ENCODE measurements at regions not wholly inside any gene's neighbourhood (a gene's known extent, or its start where the extent isn't known, plus 50 kb on each side); places are given as distances from the start of the nearest gene placed in this dataset.

- no peak for TF ChIP-seq FOXP2 (optimal IDR thresholded peaks at IDR 0.05; ENCODE audit: borderline replicate concordance, extremely low read depth, extremely low read length, insufficient read depth)
- TF ChIP-seq POLR2AphosphoS5 (IDR thresholded peaks at IDR 0.05; ENCODE audit: low read depth, low read length): no peak
- no peak for TF ChIP-seq TAF1 (IDR thresholded peaks at IDR 0.05; ENCODE audit: borderline replicate concordance, insufficient read depth, low read length)
- TF ChIP-seq, protein P1, sequence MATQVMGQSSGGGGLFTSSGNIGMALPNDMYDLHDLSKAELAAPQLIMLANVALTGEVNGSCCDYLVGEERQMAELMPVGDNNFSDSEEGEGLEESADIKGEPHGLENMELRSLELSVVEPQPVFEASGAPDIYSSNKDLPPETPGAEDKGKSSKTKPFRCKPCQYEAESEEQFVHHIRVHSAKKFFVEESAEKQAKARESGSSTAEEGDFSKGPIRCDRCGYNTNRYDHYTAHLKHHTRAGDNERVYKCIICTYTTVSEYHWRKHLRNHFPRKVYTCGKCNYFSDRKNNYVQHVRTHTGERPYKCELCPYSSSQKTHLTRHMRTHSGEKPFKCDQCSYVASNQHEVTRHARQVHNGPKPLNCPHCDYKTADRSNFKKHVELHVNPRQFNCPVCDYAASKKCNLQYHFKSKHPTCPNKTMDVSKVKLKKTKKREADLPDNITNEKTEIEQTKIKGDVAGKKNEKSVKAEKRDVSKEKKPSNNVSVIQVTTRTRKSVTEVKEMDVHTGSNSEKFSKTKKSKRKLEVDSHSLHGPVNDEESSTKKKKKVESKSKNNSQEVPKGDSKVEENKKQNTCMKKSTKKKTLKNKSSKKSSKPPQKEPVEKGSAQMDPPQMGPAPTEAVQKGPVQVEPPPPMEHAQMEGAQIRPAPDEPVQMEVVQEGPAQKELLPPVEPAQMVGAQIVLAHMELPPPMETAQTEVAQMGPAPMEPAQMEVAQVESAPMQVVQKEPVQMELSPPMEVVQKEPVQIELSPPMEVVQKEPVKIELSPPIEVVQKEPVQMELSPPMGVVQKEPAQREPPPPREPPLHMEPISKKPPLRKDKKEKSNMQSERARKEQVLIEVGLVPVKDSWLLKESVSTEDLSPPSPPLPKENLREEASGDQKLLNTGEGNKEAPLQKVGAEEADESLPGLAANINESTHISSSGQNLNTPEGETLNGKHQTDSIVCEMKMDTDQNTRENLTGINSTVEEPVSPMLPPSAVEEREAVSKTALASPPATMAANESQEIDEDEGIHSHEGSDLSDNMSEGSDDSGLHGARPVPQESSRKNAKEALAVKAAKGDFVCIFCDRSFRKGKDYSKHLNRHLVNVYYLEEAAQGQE (IDR thresholded peaks at IDR 0.05; ENCODE audit: insufficient read depth in 1 of 2, low read depth in 2 of 2, low read length in 2 of 2): no peak
- no peak for TF ChIP-seq SIN3A (IDR thresholded peaks at IDR 0.05; ENCODE audit: borderline replicate concordance, insufficient read depth, low read length)
Observed at GRCh38 chr2:142483653-142484052, 352.8 kb upstream of the LRP1B start.

GRCh38 chr2:142478206-142478605 lies 347.4 kb upstream of the LRP1B start:
- TF ChIP-seq POLR2AphosphoS5 (IDR thresholded peaks at IDR 0.05; ENCODE audit: low read depth, low read length): no peak
- no peak for TF ChIP-seq SIN3A (IDR thresholded peaks at IDR 0.05; ENCODE audit: borderline replicate concordance, insufficient read depth, low read length)
- TF ChIP-seq FOXP2 (optimal IDR thresholded peaks at IDR 0.05; ENCODE audit: borderline replicate concordance, extremely low read depth, extremely low read length, insufficient read depth): no peak
- TF ChIP-seq, protein P1 (IDR thresholded peaks at IDR 0.05; ENCODE audit: insufficient read depth in 1 of 2, low read depth in 2 of 2, low read length in 2 of 2): no peak

- TF ChIP-seq SIN3A (IDR thresholded peaks at IDR 0.05; ENCODE audit: borderline replicate concordance, insufficient read depth, low read length) (no peak), FOXP2 (optimal IDR thresholded peaks at IDR 0.05; ENCODE audit: borderline replicate concordance, extremely low read depth, extremely low read length, insufficient read depth) (no peak)
Observed at GRCh38 chr2:142472382-142472781, 341.6 kb upstream of the LRP1B start.

- TF ChIP-seq, protein P1 (IDR thresholded peaks at IDR 0.05; ENCODE audit: insufficient read depth in 1 of 2, low read depth in 2 of 2, low read length in 2 of 2): no peak
- no peak for TF ChIP-seq TAF1 (IDR thresholded peaks at IDR 0.05; ENCODE audit: borderline replicate concordance, insufficient read depth, low read length)
- TF ChIP-seq SIN3A (IDR thresholded peaks at IDR 0.05; ENCODE audit: borderline replicate concordance, insufficient read depth, low read length): no peak
- TF ChIP-seq POLR2AphosphoS5 (IDR thresholded peaks at IDR 0.05; ENCODE audit: low read depth, low read length): no peak
- TF ChIP-seq FOXP2 (optimal IDR thresholded peaks at IDR 0.05; ENCODE audit: borderline replicate concordance, extremely low read depth, extremely low read length, insufficient read depth): no peak
Observed at GRCh38 chr2:142467321-142467720, 336.5 kb upstream of the LRP1B start.

- TF ChIP-seq POLR2AphosphoS5 (IDR thresholded peaks at IDR 0.05; ENCODE audit: low read depth, low read length) (no peak), TAF1 (IDR thresholded peaks at IDR 0.05; ENCODE audit: borderline replicate concordance, insufficient read depth, low read length) (no peak), FOXP2 (optimal IDR thresholded peaks at IDR 0.05; ENCODE audit: borderline replicate concordance, extremely low read depth, extremely low read length, insufficient read depth) (no peak)
- TF ChIP-seq, protein P1 (IDR thresholded peaks at IDR 0.05; ENCODE audit: insufficient read depth in 1 of 2, low read depth in 2 of 2, low read length in 2 of 2): no peak
Observed at GRCh38 chr2:142463047-142463446, 332.2 kb upstream of the LRP1B start.
